Stomach (tissue), 4 donors: ENCODE measurements at regions not wholly inside any gene's neighbourhood (a gene's known extent, or its start where the extent isn't known, plus 50 kb on each side); places are given as distances from the start of the nearest gene placed in this dataset.

Experiments used
- EP300 ChIP-seq: sonication (generic); formaldehyde crosslinking; IDR thresholded peaks from one replicate; pipeline ENCODE4 v1.6.1; 2017; ENCODE audit warnings: antibody characterized with exemption
- POLR2A ChIP-seq, 4 donors: fragments of 450-650 bp; IDR thresholded peaks; one replicate each; pipeline ENCODE4 v1.6.1; 2016; ENCODE audit warnings: antibody characterized with exemption in 4 of 4, control low read depth in 2 of 4, mild to moderate bottlenecking in 1 of 4, moderate library complexity in 1 of 4
- POLR2AphosphoS5 ChIP-seq, 3 donors: sonication (generic); formaldehyde crosslinking; IDR thresholded peaks; one replicate each; pipeline ENCODE4 v1.6.1; 2016; ENCODE audit warnings: antibody characterized with exemption in 3 of 3
- TF ChIP-seq, protein P1 (sequence below), 7 experiments: fragments of 450-650 bp in 4 of 7; fragments of 200-600 bp in 3 of 7; sonication (generic) in 3 of 7; IDR thresholded peaks; one replicate each; pipeline ENCODE4 v1.5.1; 2016 to 2019; ENCODE audit warnings: antibody characterized with exemption in 7 of 7, control low read depth in 2 of 7, mild to moderate bottlenecking in 1 of 7

- TF ChIP-seq POLR2A (IDR thresholded peaks at IDR 0.05) (no peak), EP300 (no peak), POLR2AphosphoS5 (IDR thresholded peaks at IDR 0.05) (no peak)
- TF ChIP-seq, protein P1, sequence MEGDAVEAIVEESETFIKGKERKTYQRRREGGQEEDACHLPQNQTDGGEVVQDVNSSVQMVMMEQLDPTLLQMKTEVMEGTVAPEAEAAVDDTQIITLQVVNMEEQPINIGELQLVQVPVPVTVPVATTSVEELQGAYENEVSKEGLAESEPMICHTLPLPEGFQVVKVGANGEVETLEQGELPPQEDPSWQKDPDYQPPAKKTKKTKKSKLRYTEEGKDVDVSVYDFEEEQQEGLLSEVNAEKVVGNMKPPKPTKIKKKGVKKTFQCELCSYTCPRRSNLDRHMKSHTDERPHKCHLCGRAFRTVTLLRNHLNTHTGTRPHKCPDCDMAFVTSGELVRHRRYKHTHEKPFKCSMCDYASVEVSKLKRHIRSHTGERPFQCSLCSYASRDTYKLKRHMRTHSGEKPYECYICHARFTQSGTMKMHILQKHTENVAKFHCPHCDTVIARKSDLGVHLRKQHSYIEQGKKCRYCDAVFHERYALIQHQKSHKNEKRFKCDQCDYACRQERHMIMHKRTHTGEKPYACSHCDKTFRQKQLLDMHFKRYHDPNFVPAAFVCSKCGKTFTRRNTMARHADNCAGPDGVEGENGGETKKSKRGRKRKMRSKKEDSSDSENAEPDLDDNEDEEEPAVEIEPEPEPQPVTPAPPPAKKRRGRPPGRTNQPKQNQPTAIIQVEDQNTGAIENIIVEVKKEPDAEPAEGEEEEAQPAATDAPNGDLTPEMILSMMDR (IDR thresholded peaks at IDR 0.05) = no peak
Measured at GRCh38 chr1:201681375-201681774, 142.4 kb downstream of the NAV1 start.
